NCI-H1105 (cell line): ENCODE measurements at regions not wholly inside any gene's neighbourhood (a gene's known extent, or its start where the extent isn't known, plus 50 kb on each side); places are given as distances from the start of the nearest gene placed in this dataset.

Experiments used
- DNase-seq: peaks from one replicate; lab custom pipeline; 2025; lab: John Stamatoyannopoulos, UW

DNA sequence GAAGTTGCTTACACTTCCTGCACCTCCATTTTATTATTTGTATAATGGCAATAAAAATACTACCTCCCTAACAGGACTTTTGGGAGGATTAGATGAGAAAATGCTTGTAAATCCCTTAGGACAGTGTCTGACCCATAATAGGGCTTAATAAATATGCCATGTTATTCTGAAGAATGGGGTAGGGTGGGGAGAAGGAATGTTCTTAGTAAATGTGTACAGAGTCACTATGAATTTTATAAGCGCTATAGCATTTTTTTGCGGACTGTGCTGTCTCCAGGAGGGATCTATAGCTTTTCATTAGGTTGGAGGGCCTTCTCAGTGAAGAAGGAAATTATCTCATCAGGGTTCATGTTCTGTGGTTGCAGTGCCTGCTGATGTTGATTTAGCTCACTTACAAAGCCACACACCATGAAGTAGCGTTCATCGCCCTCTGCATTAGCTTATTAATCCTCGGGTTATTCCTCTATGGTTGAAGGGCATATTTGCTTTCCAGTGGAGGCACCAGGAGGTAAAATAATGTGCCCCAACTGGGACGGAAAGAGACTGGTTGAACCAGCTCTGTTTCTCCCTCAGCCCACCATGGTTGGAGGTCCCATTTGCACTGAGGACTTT lies 497.1 kb downstream of the ARHGEF28 start:
- DNase-seq, result no peak

DNA sequence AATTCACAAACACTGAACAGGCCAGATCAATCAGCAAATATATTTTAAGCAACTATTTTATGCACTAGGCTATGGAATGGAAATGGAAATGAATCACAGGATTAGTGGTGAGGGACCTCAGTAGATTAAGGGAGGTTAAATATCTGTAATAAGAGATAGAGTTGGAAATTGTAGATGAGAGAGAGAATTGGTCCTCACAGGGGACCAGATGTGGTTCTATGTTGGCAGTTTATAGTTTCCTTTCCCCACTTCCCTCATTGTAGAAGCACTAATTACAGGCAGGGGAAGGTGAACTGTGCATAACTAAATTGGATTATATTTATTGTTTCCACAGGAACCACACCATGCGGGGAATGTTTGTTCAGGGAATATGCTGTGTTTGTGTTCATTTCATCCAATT lies 496.2 kb downstream of the ARHGEF28 start:
- DNase-seq, result no peak

DNA sequence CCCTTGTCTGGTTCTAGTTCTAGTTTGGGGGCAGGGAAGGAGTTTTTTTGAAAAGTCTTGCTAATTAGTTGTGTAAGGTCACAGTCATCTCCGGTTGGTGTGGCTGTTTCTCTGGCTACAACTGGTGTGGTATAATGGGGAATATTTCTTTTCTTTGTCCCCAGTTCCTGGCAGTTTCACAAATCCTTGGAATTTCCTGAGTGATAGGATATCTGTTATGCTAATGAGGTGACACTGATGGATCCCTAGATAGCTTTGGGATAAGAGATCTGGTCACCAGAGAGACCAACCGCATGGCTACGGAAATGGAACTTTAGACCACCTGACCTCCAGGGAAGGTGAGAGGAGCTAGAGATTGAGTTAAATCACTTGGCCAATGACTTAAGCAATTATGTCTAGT lies 494.6 kb downstream of the ARHGEF28 start:
- no peak for DNase-seq

DNA sequence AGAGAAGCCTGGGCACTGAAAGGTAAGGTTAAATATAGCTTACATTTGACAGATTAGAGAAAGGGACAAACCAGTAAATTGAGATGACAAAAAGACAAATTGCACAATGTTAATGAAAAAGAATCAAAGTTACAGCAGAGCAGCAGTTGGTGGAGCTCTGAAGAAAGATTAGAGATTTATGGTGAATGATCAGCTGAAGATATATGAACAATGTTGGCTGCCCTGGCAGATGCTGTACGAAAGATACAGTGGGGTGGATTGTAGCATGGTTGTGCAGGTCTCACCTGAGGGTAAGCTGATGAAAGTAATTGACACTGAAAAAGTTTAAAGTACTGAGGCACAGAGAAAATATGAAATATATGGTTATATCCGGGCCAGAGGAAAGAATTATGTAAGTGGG lies 492.1 kb downstream of the ARHGEF28 start:
- DNase-seq, result no peak

DNA sequence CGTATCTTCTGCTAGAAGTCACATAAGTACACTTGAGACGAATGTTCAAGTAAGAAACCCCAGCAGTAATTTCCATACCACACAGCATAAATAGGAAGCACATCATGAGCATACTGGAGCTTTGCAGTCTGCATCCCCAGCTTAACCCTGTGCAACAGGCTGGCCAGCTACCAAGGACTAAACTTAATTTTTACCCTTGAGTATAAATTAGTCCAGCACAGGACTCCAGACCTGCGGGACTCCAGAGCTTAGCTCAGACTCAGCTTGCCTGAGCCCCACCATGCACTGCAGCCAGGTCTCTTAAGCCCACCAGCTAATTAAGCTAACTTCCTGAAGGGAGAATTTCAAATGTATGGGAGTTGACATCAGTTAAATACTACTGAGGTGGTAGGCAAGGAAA lies 491.0 kb downstream of the ARHGEF28 start:
- no peak for DNase-seq

DNA sequence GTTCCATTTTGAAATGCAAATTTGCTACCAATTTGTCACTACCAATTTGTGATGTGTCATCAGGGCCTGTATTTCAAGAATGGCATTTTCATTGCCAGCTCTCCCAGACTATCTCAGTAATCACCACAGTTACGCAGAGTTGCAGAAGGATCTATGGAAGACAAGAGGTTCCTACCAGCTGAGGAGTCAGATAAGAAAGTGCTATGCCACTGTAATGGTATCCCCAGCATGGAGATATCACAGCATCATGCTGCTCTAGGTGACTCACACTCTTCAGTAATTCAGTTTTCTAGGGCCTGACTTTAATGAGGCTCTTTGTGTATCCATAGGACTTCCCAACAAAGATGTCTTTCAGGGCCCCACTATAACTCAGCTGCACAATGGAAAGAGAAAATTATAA lies 490.3 kb downstream of the ARHGEF28 start:
- DNase-seq, result no peak

DNA sequence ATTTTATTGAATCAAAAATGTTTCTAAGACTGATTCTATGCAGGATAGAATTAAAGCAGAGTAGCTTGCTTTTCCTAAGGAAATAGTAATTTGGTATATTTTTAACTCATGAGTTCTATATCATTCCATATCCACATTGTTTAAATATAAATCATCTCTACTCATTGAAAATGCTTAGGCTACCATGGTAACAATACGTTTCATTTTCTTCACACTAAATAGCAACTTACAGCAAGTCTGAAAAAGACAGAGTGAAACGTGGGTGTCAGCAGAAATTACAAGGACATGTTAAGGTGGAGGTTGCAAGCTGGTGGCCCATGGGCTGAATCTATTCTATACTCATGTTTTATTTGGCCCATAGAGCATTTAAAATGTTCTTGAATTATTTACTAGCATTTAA lies 487.9 kb downstream of the ARHGEF28 start:
- no peak for DNase-seq

- no peak for DNase-seq
These were observed 487.2 kb downstream of the ARHGEF28 start for GRCh38 chr5:74113196-74113540.

GRCh38 chr5:74112372-74113195 lies 486.6 kb downstream of the ARHGEF28 start:
- no peak for DNase-seq

DNA sequence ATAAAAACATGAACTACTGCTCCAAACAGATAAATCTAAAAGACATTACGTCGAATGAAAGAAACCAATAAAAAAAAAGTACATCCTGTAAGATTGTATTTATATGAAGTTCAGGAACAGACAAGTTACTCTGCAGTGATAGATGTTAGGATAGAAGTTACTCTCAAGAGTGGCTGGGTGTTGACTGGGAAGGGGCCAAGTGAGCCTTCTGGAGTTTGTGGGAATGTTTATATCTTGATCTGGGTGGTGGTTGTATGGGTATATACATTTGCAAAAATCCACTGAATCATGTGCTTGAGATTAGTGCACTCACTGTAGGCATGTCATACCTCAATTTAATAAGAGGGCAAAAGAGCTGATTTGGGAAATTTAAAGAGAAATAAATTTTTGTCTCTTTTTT lies 485.8 kb downstream of the ARHGEF28 start:
- DNase-seq, result no peak

- DNase-seq, result no peak
These were observed 483.3 kb downstream of the ARHGEF28 start for GRCh38 chr5:74109344-74109743.

- DNase-seq, result no peak
These were observed 481.9 kb downstream of the ARHGEF28 start for GRCh38 chr5:74107899-74108298.

DNA sequence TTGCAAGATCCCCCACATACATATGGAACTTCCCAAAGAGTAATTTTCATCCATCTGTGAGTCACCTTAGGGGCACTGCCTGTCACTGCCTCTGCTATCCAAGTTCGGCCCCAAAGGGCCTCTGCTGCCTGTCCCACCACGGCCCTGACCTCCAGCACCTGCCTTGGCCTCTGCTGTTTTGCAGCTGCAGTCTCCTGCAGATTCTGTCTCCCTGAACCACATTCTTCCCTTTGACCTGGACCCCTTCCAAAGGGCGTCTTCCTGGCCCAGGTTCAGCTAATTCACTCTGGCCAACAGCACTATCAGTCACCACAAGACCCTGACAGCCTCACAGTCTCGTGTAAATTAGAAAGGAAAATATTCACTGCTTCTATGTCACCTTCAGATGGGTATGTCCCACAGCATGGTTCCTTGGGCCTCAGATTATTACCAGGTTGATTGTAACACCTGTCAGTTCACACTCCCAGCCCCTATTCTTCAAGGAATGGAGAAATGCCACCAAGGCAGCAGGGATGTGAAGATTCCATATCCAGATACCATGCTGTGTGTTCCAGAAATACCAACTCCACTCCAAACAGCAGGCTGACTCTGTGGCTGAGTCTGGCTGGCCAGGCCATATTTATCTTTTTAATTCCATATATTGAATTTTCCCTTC lies 479.3 kb downstream of the ARHGEF28 start:
- DNase-seq, result no peak

DNA sequence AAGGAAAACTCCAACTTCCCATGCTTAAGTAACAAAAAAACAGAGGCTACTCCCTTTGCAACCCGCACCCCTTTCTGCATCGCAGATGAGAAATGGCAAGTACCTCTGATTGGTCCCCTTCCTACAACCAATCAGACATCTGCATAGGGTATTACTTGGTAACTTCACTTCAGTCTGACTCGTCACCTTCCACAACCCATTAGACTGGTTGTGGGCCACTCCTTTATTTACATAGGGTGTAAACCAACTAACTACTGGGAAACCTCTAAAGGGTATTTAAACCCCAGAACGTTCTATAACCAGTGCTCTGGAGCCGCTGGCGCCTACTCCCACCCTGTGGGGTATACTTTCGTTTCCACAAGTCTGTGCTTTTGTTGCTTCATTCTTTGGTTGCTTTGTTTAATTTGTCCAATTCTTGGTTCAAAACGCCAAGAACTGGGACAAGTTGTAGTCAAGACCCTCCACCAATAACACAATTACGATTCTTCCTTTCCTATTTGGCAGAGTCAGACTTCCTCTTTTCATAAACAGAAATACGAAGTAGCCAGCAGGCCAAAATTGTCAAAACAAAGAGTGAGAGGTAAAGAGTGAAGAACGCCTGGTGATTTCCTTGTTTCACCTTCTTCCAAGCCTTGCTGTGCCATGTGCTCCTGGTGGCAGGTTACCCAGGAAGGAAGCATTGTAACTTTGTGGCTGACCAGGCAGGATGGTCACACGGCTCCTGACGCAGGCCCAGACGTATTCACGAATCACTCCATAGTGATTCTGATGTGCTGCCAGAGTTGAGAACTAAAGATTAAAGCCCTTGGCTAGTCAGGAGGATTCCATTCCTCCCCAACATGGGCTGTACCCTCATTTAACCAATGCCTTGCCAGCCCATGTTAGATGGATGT lies 477.4 kb downstream of the ARHGEF28 start:
- DNase-seq, result no peak

DNA sequence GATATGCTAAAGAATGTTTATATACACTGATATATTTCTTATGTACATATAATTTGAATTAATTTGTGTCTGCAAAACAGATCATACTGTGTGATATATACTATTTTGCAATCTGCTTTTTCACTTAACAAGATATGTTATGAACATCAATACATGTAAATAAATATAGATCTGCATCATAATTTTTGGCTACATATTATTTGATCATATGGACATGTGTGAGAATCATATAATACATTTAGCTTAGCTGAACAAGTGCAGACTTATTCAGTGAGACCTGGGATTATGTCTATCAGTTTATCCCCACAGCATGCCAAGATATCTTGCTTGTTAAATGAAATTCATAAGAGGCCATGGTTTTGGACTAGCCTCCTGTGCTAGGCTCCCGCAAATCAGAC lies 474.3 kb downstream of the ARHGEF28 start:
- no peak for DNase-seq

- no peak for DNase-seq
These were observed 473.7 kb downstream of the ARHGEF28 start for GRCh38 chr5:74099538-74100267.

DNA sequence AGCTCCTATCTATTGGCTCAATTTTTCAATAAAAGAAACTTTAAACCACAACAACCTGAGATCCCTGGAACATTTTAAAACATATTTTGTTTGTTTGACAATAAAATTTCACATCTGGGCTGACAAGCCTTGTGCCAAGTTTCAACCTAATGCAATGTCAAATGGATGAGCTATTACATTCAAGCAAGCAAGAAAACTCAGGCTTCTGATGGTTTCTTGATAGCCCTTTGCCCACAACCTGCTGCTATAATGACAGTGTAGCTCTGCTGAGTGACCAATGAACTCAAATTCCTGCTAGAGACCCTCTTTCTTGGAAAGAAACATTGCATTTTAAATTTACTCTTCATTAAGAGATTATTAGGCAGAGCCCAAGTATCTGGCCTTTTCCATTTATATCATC lies 472.9 kb downstream of the ARHGEF28 start:
- DNase-seq, result no peak

DNA sequence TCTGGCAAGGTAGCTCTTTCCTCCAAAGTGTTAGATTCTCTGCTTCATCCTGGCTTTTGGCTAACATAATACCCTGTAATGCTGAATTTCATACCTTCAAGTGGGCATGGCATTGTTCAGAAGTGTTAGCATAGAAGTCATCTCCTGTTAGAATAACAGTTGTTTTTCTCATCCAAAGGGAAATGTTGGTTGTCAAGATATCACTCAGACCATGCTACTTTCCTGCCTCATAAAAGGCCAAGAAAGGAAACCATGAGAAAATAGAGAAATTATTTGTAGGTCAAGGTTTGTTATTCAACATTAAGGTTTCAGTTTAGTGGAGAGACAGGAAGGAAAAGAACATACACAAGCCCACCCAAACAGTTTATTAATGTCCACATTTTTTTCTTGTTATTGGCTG lies 472.5 kb downstream of the ARHGEF28 start:
- no peak for DNase-seq

DNA sequence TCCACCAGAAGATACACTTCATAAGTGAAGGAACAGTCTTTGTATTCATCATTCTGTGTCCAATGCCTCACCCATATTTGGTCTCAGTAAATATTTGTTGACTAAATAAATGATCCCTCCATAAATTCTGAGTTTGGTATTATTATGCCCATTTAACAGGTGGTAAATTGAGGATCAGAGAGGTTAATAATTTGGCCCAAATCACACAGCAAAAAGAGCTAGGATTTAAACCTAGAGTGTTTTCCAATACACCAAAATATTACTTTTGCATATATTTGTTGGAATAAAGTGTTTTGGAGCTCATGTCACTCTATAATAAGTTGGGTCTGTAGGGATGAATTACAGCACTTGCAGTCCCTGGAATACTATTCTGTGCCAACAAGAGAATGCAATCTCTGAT lies 470.3 kb downstream of the ARHGEF28 start:
- DNase-seq, result no peak

DNA sequence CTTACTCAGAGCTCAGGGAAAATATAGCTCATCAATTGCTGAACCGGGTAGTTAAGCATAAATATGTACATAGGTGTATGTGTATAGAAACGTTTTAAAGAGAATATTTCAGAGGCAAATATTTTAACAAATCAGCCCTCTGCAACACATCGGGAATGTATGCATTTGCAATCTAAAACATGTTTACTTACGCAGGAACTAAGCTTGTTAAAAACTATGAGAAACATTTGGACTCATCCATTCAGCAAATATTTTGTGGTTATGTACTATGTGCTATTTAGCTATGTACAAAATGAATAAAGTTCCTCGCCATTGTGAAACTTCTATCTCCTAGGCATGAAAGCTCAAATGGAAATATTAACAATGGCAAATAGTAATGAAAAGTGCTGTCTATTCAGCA lies 469.9 kb downstream of the ARHGEF28 start:
- DNase-seq, result no peak

GRCh38 chr5:74094782-74095108 lies 468.7 kb downstream of the ARHGEF28 start:
- DNase-seq, result no peak
